DMS79 (cell line): ENCODE measurements at regions not wholly inside any gene's neighbourhood (a gene's known extent, or its start where the extent isn't known, plus 50 kb on each side); places are given as distances from the start of the nearest gene placed in this dataset.
A peak's percentile ranks its signal among the peaks of the same experiment; 100 is the strongest.
"Not testable (repeated sequence)": the region's sequence is repeated elsewhere in the genome, so short reads cannot be mapped to it uniquely, and the experiment has no call there.

Experiments used
- DNase-seq: peaks from one replicate; lab custom pipeline; 2025; lab: John Stamatoyannopoulos, UW

- not testable (repeated sequence) for DNase-seq
These were observed 147.5 kb upstream of the SCN7A start for GRCh38 chr2:166641516-166641915.

DNA sequence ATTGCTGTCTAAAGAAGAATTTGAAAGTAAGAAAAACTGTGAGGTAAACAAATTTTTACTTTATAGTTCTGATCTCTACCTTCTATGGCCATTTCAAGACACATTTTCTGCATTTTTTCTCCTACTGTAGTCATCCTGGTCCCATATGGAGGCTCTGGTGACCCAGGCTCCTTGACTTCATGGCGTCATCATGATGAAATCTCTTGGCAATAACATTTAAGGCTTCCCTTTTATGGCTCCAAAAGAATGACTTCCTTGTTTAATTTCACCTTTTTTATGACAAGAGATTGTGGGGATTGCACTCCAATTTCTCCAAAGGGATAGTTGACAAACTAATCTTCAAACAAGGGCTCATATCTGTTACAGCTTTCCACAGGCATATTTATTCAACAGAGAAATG, 143.0 kb upstream of the SCN7A start:
- DNase-seq = no peak

DNA sequence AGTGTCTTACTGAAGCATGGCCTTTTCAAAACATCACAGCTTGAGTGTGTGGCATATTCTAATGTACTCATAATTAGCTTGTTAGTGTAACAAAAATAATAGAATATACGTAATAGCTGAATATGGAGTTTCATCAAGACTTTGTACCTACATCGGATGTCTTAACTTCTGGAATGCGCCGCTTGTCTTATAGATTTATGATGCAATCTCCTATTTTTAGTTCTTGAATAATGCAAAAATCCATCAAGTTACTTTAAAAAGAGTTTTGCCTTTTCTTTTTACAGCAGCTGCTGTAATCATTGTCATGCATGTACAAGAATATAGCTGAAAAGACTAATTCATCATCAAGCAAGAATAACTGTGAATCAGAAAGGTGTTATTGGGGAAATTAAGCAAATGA, 140.7 kb upstream of the SCN7A start:
- no peak for DNase-seq

- DNase-seq = no peak
These were observed 138.6 kb upstream of the SCN7A start for GRCh38 chr2:166632616-166633015.

- DNase-seq = no peak
These were observed 134.6 kb upstream of the SCN7A start for GRCh38 chr2:166628478-166629136.

- DNase-seq = no peak
These were observed 133.8 kb upstream of the SCN7A start for GRCh38 chr2:166627893-166628292.

DNA sequence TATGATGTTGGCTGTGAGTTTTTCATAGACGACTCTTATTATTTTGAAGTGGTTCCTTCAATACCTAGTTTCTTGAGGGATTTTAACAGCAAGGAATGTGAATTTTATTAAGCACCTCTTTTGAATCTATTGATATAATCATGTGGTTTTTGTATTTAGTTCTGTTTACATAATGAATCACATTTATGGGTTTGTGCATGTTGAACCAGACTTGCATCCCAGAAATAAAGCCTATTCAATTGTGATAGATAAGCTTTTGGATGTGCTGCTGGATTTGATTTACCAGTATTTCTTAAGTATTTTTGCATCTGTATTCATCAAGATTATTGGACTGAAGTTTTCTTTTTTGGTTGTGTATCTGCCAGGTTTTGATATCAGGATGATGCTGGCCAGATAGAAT, 131.6 kb upstream of the SCN7A start:
- DNase-seq = peak; percentile 18

DNA sequence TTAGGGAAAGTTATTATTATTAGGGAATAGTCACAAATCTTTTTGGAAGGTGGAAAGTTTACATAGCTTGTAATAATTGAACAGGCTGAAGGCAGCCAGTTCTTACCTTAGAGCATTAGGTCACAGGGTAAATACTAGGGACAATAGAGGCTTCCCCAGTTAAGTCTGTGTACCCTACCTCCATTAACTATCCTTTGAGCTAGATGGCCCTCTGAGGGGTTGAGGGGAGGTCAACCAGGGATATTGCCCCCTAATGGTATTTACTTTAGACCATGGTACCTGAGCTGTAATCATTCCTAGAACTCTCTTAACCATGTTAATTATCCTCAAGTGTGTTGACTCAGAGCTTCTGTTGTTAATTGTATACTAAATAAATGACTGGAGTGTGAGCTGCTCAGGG, 120.5 kb upstream of the SCN7A start:
- peak; percentile 87 for DNase-seq

DNA sequence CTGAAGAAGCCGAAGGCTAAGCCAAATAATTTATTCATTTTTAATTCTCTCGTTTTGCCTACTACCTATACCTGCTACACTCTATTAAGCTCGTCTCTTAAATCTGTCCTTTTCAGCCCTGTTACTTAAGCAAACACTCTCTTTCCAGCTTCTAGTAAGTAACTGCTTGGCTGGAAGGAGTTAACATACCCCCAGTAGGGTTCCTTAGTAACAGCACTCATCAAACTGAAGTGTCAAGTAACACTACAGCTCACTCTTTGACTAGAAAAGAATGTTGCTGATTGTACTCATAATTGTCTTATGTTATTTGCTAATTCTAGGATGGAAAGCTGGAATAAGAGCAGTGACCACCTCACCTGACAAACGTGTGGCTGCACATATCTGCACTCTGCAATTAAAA, 120.0 kb upstream of the SCN7A start:
- peak; percentile 56 for DNase-seq

- DNase-seq = no peak
These were observed 119.2 kb upstream of the SCN7A start for GRCh38 chr2:166613226-166613625.

DNA sequence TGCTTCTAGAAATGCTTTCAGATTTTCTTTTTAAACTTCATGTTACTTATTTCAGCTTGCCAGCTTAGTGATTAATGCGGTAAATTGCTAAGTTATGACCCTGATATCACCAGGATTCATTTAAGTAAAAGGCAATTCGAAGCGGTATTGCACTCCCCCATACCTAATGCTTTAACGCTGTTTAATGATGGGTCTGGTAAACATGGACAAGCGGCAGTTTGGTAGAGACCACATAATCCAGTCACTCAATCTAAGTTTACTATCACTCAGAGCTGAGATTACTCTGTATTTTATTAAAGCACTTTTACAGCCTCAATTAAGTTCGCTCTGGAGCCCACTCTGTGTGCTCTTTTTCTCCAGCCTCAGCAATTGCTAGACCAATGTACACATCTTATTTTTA, 118.2 kb upstream of the SCN7A start:
- DNase-seq = no peak

DNA sequence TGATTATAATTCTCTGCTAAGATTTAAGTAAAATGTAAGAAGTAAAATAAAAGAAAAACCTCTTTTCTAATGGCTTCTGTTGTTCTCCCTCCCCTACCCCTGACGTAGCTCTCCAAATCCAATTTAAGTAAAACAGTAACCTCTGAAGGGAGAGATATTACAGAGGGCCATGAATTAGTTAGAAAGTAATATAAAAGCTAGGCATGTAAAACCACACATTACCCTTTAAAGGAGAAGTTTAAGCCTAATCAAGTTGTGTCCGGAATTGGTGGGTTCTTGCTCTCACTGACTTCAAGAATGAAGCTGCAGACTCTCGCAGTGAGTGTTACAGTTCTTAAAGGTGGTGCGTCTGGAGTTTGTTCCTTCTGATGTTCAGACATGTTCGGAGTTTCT, 116.9 kb upstream of the SCN7A start:
- no peak for DNase-seq

DNA sequence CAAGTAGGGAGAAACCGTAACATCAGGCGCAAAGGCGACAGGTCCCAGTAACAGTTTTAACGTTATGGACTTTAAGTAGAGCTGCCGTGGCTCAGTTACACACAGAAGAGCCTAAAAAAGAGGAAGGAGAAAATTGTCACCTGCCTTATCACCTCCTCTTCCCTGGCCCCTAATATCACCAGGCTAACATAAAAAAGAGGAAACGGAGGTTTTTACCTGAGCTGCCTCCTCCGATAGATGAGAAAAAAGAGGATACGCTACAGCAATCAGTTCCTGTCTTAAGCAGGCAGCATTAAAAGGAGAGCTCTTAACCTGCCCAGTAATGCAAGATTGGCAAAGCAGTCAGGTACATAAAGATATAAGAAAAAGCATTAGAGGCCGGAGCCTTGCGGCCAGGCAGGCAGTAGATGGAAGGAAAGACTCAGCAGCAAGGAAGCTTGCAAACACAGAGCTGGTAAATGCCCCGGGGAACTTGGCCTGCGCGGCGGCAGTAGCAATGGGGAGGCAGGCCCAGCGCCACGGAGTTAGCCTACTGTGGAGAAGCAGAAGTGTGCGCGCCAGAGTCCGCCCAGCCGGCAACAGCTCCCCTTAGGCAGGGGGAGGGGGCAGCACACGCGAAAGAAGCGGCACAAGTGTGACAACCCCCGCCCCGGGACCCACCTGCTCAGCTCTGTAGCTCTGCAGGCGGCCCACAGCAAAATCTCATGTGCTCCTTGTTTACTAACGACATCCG, 116.3 kb upstream of the SCN7A start:
- no peak for DNase-seq

DNA sequence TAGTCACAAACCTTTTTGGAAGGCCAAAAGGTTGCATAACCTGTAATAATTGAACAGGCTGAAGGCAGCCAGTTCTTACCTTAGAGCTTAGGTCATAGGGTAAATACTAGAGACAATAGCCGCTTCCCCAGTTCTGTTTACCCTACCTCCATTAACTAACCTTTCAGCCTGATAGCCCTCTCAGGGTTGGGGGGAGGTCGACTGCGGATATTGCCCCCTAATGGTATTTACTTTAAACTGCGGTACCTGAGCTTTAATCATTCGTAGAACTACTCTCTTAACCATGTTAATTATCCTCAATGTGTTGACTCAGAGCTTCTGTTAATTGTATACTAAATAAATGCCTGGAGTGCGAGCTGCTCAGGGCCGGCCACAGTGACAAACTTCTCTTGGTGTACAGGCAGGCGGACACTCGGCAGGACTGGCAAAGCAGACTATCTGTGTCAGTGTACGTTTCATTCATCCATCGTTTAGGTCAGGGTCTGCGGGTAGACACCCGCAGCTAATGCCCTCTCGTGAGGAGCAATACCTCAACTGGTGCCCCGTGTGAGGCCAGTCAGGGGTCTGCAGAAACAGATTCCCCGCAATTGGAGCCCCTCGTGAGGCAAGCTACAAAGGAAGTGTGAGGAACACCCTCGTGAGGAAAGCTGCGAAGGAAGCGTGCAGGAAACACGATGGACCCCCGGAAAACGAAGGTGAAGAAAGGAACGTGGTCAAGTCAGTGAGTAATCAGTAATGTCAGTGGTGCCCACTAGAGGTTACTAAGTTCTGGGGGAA, 115.3 kb upstream of the SCN7A start:
- no peak for DNase-seq

DNA sequence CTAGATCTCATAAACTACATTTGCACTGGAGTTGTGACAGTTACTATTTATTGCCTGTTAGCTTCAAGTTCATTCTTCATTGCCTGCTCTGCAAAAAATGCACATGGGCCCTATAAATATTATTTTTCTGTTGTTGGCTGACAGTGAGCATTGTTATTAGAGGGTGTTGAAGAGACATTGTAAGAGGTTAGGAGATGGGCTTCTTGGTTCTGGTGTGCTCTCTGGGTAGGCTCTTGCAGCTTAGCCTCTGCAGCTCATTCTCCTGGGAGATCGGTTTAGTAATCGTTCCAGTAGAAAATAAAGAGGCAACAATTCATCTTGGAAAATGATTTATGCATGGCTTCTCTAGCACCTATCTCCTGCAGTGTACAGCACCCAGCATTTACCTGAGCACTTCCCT, 113.8 kb upstream of the SCN7A start:
- DNase-seq = no peak

GRCh38 chr2:166593403-166593802, 99.4 kb upstream of the SCN7A start:
- DNase-seq = no peak

DNA sequence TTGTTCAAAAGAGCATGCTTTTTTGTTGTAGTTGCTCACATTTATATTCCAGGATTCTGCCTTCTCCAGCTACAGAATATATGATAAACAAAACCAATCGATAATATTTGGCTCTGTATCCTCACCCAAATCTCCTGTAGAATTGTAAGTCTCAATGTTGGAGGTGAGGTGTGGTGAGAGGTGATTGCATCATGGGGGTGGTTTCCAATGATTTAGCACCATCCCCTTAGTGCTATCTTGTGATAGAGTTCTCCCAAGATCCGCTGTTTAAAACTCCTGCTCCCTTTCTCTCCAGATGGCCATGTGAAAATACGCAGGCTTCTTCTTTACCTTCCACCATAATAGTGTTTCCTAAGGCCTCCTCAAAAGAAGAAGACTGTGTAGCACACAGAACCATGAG, 98.7 kb upstream of the SCN7A start:
- no peak for DNase-seq

DNA sequence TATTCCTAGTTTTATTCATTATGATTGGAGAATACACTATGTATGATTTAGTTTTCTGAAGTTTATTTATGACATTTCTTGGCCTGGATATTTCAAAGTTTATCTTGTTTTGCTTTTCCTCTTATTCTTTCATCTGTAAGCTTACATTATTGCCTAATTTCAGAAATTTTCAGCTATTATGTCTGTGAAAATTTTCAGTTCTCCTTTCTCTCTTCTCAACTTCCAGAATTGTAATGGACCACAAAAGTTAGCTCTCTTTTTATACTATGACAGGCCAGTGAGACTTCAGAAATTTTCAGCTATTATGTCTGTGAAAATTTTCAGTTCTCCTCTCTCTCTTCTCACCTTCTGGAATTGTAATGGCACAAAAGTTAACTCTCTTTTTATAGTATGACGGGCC, 97.2 kb upstream of the SCN7A start:
- DNase-seq = no peak

GRCh38 chr2:166573391-166573790, 79.3 kb upstream of the SCN7A start:
- DNase-seq = no peak

GRCh38 chr2:166572937-166573336, 78.9 kb upstream of the SCN7A start:
- DNase-seq = no peak

DNA sequence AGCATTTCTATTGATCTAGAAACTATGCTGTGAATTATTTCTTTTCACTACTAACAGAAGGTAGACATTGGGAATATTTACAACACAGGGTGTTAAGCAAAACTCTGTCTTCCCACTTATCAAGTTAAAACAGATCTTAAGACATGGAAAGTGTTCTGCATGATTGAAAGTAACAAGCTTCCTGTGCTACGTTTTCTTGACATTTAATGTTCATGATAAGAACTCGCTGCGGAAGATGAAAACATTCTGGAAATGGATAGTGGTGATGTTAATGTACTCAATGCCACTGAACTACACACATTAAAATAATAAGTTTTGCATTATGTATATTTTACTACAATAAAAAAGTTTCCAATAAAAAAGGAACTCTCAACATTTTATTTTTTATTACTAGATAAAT, 74.4 kb upstream of the SCN7A start:
- no peak for DNase-seq

- no peak for DNase-seq
These were observed 71.5 kb upstream of the SCN7A start for GRCh38 chr2:166565501-166565900.

- no peak for DNase-seq
These were observed 69.8 kb upstream of the SCN7A start for GRCh38 chr2:166563894-166564293.
